GM10248 (cell line): ENCODE measurements at regions not wholly inside any gene's neighbourhood (a gene's known extent, or its start where the extent isn't known, plus 50 kb on each side); places are given as distances from the start of the nearest gene placed in this dataset.

ENCODE experiments used
- CTCF ChIA-PET: fragments of 300-600 bp; sonication (Branson Sonifier 250); formaldehyde crosslinking; extraction: SDS; loops from one replicate; lab custom pipeline; 2021; ENCODE audit warnings: antibody characterized with exemption; lab: Yijun Ruan, JAX
- POLR2A ChIA-PET: fragments of 350-650 bp; sonication (Branson Sonifier 250); formaldehyde crosslinking; extraction: SDS; loops from one replicate; lab custom pipeline; 2020; ENCODE audit warnings: antibody characterized with exemption; lab: Yijun Ruan, JAX
- DNase-seq: peaks from one replicate; pipeline ENCODE4 v3.0.0; 2012; ENCODE audit errors: extremely low spot score
- TF ChIP-seq, protein P1 (sequence below): IDR thresholded peaks from 2 replicates; pipeline ENCODE4 v1.5.1; 2012; ENCODE audit warnings: mild to moderate bottlenecking, low read depth; ENCODE audit errors: extremely low read depth, missing control alignments, control extremely low read depth

DNA sequence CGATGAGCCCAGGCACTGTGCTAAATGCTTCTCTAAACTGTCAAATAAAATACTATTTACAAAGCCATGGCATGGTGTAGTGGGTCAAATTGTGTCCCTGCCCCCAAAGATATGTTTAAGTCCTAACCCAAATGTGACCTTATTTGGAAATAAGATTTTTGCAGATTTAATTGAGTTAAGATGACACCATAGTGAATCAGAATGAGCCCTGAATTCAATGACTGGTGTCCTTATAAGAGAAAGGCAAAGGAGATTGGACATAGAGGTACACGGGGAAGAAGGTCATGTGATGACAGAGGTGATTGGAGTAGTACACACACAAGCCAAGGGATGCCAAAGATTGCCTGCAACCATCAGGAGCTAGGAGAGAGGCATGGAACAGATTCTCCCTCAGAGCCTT, 121.6 kb upstream of the VEPH1 start:
- CTCF ChIA-PET, result interaction anchor here (1.7 kb wide), 1 partner anchor 18 kb away, joined by 7 read pairs; no protein-coding TSS in a partner anchor
- TF ChIP-seq, protein P1, sequence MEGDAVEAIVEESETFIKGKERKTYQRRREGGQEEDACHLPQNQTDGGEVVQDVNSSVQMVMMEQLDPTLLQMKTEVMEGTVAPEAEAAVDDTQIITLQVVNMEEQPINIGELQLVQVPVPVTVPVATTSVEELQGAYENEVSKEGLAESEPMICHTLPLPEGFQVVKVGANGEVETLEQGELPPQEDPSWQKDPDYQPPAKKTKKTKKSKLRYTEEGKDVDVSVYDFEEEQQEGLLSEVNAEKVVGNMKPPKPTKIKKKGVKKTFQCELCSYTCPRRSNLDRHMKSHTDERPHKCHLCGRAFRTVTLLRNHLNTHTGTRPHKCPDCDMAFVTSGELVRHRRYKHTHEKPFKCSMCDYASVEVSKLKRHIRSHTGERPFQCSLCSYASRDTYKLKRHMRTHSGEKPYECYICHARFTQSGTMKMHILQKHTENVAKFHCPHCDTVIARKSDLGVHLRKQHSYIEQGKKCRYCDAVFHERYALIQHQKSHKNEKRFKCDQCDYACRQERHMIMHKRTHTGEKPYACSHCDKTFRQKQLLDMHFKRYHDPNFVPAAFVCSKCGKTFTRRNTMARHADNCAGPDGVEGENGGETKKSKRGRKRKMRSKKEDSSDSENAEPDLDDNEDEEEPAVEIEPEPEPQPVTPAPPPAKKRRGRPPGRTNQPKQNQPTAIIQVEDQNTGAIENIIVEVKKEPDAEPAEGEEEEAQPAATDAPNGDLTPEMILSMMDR, result no peak
- POLR2A ChIA-PET, result no interaction called here
- no peak for DNase-seq

DNA sequence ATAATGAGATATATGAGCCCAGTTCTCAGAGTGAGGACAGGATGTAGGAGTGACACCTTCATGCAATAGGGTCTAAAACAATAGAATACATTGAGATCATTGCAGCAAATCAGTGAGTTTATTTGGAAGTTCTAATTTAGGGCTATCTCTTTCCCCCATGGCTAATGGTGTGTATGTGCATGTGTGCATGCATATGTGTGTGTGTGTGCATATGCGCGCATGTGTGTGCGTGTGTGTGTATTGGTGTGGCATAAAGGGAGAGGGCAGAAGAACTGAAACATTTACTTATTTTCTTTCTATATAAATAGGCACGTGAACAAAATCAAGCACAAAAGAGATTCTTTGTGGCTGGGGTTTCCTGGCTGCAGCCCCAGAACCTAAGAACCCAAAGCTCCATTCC, 115.7 kb upstream of the VEPH1 start:
- TF ChIP-seq, protein P1, result no peak
- no peak for DNase-seq
- ChIA-PET CTCF (interaction anchor here (1.6 to 2.5 kb wide), 2 partner anchors 12 to 18 kb away, joined by 3 to 20 read pairs; no protein-coding TSS in a partner anchor), POLR2A (no interaction called here)

DNA sequence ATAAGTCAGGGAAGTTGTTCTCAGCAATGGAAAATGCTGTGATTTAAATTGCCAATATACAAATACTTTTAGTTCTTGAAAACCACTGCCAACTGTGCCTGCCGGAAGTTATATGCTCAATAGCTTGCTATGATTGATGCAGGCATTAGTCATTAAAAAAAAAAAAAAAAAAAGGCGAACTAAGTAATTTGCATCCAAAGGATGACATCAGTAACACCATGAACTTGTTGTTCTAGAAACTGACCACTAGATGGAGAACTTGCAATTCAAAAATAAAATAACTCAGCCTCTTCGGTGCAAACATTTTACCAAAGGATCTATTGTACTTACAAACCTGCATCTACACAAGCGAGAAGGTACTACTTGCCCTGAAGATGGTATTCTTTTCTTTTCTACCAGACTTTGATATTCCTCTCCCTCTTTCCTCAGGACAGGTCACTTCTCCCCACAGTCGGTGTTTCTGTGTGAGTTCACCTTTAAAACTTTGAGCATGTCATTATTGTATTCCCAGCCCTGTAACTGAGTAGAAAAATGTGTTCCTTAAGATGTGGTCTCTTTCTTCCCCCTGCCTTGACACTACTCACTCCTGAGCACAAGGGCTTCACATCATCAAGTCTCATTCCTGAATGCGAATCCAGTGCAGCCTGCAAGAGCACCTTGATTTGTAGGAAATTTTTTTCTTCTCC, 115.0 kb upstream of the VEPH1 start:
- TF ChIP-seq, protein P1, result peak; percentile 61
- peak; percentile 53 for DNase-seq
- POLR2A ChIA-PET, result no interaction called here
- CTCF ChIA-PET, result interaction anchor here (1.1 to 4.6 kb wide), 4 partner anchors 11 to 1025 kb away, joined by 4 to 36 read pairs (median 4); no protein-coding TSS in a partner anchor

DNA sequence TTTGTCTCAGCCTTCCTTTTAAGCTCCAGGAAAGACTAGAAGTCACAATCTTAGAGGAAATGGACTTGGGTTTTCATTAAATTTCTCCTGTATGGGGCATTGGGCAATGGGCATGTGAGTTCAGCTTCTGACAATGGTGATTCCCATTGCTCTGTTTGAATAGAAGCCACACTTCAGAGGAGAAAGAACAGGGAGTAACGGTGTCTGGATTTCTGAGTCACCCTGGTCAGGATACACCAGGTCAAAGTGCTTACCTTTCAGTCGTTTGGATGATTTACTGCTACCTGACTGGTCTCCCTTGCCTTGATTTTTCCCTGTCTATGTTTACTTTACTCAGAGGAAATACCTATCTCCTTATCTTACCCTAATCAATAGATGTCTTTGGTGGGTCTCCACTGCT, 111.7 kb upstream of the VEPH1 start:
- ChIA-PET CTCF (interaction anchor here (1.0 to 4.6 kb wide), 4 partner anchors 8 to 19 kb away, joined by 3 to 36 read pairs (median 7); no protein-coding TSS in a partner anchor), POLR2A (no interaction called here)
- TF ChIP-seq, protein P1, result no peak
- no peak for DNase-seq

DNA sequence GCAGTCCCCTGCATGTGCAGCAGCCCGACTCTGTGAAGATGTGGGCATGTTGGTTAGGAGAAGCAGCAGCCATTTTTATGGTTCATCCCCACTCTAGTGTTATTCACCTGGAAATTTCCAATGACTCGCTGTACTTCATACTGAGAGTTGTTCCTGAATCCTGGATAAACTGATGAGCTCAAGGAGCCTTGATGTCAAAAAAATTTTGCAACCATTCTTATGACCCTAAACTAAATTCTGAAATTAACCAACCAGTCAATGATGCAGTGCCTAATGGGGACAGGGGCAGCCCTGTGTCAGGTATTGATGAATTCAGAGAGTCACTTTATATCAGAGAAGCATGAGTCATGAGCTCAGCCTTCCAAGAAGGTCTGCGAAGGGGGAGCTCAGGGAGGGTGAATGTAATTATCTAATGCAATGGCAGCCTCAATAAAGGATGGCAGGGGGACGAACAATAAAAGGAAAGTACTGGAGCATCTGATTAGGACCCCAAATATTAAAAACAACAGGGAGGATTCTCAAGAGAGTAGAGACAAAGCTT, 108.4 kb upstream of the VEPH1 start:
- ChIA-PET CTCF (interaction anchor here (1.0 to 1.9 kb wide), 5 partner anchors 8 to 823 kb away, joined by 3 to 6 read pairs (median 4); no protein-coding TSS in a partner anchor), POLR2A (no interaction called here)
- no peak for DNase-seq
- TF ChIP-seq, protein P1, result no peak

DNA sequence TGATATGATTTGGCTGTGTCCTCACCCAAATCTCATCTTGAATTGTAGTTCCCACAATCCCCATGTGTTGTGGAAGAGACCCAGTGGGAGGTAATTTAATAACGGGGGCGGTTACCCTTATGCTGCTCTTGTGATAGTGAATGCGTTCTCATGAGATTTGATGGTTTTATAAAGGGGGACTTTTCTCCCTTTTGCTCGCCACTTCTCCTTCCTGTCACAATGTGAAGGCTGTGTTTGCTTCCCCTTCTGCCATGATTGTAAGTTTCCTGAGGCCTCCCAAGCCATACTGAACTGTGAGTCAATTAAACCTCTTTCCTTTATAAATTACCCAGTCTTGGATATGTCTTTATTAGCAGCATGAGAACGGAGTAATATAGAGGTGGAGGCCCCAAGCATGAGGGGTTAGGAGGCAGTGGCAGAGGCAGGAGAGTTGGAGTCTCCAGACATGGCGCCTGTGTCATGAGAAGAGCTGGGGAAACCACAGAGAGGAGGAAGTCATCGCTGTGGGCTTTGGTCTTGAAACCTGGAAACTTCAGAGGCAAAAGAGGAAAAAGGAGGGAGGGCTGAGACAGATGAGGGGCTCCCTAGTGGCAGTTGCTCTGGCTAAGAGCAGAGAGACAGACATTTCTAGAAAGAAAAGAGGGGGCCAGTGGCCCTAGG, 107.8 kb upstream of the VEPH1 start:
- TF ChIP-seq, protein P1, result no peak
- CTCF ChIA-PET, result interaction anchor here (1.2 to 1.9 kb wide), 2 partner anchors 12 to 823 kb away, joined by 3 to 6 read pairs; no protein-coding TSS in a partner anchor
- POLR2A ChIA-PET, result no interaction called here
- DNase-seq, result no peak
